HG02938 (cell line): ENCODE measurements at regions not wholly inside any gene's neighbourhood (a gene's known extent, or its start where the extent isn't known, plus 50 kb on each side); places are given as distances from the start of the nearest gene placed in this dataset.

Experiments
- ATAC-seq: cut with Tn5 transposase; IDR thresholded peaks from one replicate; pipeline ENCODE4 v1.9.1; 2021; ENCODE audit warnings: mild to moderate bottlenecking, moderate library complexity; ENCODE audit not compliant: unreplicated experiment

GRCh38 chr6:81822568-81822967 lies 70.1 kb upstream of the TENT5A start:
- no peak for ATAC-seq

GRCh38 chr6:81821449-81821848 lies 69.0 kb upstream of the TENT5A start:
- ATAC-seq = no peak

- no peak for ATAC-seq
Observed at GRCh38 chr6:81820980-81821379, 68.5 kb upstream of the TENT5A start.

GRCh38 chr6:81820422-81820821 lies 67.9 kb upstream of the TENT5A start:
- no peak for ATAC-seq

GRCh38 chr6:81819767-81820166 lies 67.3 kb upstream of the TENT5A start:
- ATAC-seq = no peak

- ATAC-seq = peak; percentile 43
Observed at GRCh38 chr6:81818901-81819361, 66.5 kb upstream of the TENT5A start.

- ATAC-seq = no peak
Observed at GRCh38 chr6:81816380-81816779, 63.9 kb upstream of the TENT5A start.

- no peak for ATAC-seq
Observed at GRCh38 chr6:81814370-81815076, 62.0 kb upstream of the TENT5A start.

GRCh38 chr6:81813305-81813704 lies 60.8 kb upstream of the TENT5A start:
- no peak for ATAC-seq

GRCh38 chr6:81812401-81812800 lies 59.9 kb upstream of the TENT5A start:
- ATAC-seq = no peak

- no peak for ATAC-seq
Observed at GRCh38 chr6:81808851-81809570, 56.5 kb upstream of the TENT5A start.

GRCh38 chr6:81806793-81807565 lies 54.5 kb upstream of the TENT5A start:
- no peak for ATAC-seq

GRCh38 chr6:81802356-81802755 lies 49.9 kb upstream of the TENT5A start:
- ATAC-seq = no peak
